Activated T-cell treated with anti-CD3 and anti-CD28 coated beads for 24 hours (primary cell): ENCODE measurements at regions not wholly inside any gene's neighbourhood (a gene's known extent, or its start where the extent isn't known, plus 50 kb on each side); places are given as distances from the start of the nearest gene placed in this dataset.
"Not testable (repeated sequence)": the region's sequence is repeated elsewhere in the genome, so short reads cannot be mapped to it uniquely, and the experiment has no call there.

Experiments
- DNase-seq: peaks from one replicate; pipeline ENCODE4 v3.0.0-alpha.2; 2020; ENCODE audit warnings: low read depth

DNA sequence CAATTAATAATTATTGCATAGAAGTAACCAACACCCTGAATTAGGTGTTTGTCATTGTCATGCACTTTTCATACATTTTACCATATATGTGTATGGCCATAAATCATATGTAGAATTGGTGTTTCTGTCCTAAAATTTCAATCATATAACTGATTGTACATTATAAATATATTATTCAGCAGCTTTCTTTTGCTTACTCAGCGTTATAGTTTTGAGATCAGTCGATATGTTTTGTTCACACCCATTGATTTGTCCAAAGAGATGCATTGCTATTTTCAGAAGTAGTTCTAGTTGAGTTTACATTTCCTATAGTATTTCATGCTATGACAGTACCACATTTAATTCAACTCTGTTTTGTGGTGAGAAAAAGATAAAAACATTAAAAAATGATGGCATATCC is 50.5 kb upstream of the PARP4 start:
- DNase-seq: no peak

- DNase-seq: not testable (repeated sequence)
Observed at GRCh38 chr13:24563971-24564370, 51.4 kb upstream of the PARP4 start.

DNA sequence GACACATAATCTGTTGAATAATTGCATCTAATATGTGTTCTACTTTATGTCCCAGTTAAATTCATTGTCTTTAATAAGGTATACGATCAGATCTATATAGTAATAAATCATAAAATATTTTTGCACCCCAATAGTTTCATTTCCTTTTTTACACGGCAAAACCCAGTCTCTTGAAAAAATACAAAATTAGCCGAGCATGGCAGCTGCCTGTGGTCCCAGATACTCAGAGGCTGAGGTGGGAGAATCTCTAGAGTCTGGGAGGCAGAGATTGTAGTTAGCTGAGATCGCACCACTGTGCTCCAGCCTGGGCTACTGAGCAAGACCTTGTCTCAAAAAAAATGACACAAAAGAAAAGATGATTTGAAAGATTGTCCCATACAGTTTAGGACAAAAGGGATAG is 52.3 kb upstream of the PARP4 start:
- DNase-seq: no peak

DNA sequence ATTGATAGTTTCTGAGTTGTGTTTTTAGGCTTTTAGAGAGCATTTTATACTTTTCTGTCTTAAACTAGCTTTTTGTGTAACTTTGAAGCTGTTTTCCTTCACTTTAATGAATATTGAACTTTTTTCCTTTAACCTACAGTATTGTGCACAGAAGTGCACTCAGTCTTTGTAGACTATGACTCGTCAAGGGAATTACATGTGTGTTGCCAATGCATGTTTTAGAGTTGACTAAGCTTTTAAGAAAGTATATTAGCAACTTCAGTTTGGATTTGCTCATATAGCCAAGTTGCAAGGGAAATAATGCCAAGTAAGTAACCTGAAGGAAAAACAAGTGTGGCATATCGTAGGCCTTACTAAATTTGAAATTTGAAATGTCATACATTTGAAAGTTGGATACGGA is 55.0 kb upstream of the PARP4 start:
- DNase-seq: not testable (repeated sequence)

DNA sequence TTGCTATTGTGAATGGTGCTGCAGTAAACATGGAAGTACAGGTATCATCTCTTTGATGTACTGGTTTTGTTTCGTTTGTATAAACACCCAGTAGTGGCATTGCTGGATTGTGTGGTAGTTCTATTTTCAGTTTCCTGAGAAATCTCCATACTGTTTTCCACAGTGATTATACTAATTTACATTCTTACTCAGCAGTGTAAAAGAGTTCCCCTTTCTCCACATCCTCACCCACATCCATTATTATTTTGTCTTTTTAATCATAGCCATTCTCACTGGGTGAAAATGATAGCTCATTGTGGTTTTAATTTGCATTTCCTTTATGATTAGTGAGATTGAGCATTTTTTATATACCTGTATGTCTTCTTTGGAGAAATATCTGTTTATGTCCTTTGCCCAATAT is 62.3 kb upstream of the PARP4 start:
- DNase-seq: no peak

- not testable (repeated sequence) for DNase-seq
Observed at GRCh38 chr13:24580315-24580714, 67.7 kb upstream of the PARP4 start.

DNA sequence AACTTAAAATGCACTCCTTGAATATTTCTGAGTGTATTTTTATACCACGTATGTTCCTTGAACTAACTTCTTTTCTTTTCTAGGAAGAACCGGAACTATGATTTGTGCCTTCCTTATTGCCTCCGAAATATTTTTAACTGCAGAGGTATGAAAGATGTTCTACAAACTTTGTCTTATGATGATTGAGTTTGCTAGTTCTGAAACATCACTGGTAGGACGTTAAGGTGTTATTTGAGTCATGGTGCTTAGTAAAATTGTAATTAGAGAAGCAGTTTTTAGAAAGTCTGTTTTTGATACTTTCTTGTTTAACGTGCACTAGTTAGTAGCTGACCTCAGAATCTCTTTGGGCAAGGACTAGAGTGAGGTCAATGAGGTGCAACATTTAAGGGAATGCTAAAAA is 69.0 kb upstream of the PARP4 start:
- not testable (repeated sequence) for DNase-seq

DNA sequence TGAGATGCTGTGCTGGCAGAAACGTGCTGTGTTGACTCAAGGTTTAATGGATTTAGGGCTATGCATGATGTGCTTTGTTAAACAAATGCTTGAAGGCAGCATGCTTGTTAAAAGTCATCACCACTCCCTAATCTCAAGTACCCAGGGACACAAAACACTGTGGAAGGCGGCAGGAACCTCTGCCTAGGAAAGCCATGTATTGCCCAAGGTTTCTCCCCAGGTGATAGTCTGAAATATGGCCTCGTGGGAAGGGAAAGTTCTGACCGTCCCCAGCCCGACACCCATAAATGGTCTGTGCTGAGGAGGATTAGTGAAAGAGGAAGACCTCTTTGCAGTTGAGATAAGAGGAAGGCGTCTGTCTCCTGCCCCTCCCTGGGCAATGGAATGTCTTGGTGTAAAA is 79.1 kb upstream of the PARP4 start:
- not testable (repeated sequence) for DNase-seq

- not testable (repeated sequence) for DNase-seq
Observed at GRCh38 chr13:24597906-24598670, 82.1 kb upstream of the ATP12A start.

GRCh38 chr13:24599019-24599791 is 81.0 kb upstream of the ATP12A start:
- not testable (repeated sequence) for DNase-seq

DNA sequence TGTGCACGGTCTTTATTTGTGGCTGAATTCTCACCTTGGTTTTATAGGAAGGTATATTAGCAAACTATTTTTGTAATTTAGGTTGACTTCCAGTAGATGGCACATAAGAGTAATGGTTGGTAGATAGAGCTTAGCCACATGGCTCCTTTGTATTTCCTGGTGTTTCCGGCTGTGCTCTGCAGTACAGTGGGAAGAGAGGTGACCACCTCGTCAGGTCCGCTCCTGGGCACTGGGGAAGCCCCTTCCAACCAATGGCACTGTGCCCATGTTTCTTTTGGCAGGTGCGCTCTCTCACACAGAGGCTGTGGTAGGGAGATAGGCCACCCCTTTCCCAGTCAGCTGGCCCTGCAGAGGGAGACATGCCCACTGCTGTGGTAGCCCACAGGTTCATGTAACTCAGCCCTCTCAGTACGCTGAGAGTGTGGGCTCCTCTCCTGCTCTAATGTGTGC is 74.3 kb upstream of the ATP12A start:
- DNase-seq: no peak

- DNase-seq: no peak
Observed at GRCh38 chr13:24606486-24607170, 73.6 kb upstream of the ATP12A start.

- no peak for DNase-seq
Observed at GRCh38 chr13:24610956-24611355, 69.3 kb upstream of the ATP12A start.

DNA sequence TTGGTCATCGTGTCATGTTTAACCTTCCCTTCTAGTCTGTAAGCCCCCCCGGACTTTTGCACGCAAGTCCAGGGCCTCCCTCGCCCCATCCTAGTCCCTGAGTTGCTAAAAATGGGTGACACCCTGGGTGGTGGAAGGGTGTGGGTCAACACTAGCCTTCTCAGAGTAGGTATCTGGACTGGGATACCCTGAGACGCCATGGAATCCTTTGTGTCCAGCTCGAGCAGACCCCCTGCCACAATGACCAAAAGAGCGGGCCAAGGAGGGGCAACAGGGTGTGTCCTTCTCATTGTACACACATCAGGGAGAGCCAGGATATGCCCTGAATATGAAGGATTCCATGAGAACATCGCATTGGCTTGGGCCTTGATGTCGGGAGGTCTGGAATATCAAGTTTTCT is 67.5 kb upstream of the ATP12A start:
- no peak for DNase-seq

DNA sequence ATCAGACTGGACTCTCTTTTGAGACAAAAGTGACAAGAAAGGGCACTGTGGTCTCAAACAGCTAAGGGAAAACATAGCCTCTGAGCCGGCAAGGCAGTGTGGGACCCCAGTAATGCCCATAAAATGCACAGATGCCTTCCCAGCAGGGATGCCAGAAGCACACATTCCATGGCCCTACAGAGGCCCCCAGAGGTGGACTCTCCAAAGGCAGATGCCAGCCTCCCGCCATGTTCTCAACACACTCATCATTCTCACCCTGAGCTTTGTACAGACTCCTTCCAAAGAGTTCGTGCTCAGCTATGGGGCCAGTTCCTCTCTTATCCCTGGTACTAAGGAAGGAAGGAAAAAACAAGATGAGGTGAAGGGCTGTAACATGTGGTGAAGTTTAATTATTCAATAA is 67.1 kb upstream of the ATP12A start:
- no peak for DNase-seq

DNA sequence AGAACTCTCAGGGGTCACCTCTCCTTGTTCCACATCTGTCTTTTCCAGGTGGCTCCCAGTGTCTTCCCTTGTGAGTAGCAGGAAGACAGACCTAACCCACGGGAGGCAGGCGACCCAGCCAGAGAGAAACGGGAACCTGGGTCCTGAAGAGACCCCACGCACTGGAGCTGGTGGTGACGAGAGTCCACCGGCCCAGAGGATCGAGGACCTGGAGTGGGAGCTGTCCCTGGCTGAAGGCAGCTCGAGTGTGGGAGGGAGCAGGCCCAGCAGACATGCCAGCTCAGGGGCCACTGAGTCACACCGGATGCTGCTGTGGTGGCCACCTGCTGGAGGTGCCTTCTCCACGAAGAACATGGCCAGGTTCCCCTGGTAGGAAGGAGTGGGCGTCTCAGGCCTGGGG is 66.5 kb upstream of the ATP12A start:
- DNase-seq: no peak

DNA sequence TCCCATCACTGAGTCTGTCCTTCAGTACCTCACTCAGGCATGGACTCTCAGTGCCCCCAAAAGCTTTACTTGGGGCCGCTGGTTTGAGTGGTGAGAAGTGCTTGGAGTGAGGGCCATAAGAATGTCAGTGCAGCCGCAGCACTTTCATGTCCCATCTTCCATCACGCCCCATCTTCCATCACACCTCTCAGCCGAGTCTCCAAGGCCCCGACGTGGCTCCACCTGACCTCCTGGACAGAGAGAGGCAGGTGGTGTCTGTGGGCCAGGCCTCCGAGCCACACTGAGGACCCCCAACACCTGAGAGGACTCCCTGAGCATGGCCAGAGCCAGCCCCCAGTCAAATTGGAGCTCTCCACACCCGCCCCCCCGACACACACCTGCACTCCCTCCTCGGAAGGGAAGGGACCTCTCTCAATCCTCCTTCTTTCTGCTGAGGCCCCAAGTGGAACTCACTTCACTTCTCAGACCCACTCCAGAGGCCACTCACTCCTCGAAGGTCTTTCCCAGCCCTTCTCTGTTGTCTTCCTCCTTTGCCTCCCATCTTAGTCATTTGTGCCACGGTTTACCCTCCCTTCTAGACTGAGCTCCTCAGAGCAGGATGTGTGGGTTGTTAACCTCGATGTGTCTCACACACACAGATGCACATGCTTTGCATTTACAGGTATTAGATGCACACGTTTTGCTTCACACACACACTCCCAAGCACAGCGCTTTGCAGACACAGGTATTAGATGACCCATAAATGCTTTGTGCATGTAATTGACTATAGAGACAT is 65.7 kb upstream of the ATP12A start:
- DNase-seq: no peak

GRCh38 chr13:24615114-24615513 is 65.1 kb upstream of the ATP12A start:
- no peak for DNase-seq

DNA sequence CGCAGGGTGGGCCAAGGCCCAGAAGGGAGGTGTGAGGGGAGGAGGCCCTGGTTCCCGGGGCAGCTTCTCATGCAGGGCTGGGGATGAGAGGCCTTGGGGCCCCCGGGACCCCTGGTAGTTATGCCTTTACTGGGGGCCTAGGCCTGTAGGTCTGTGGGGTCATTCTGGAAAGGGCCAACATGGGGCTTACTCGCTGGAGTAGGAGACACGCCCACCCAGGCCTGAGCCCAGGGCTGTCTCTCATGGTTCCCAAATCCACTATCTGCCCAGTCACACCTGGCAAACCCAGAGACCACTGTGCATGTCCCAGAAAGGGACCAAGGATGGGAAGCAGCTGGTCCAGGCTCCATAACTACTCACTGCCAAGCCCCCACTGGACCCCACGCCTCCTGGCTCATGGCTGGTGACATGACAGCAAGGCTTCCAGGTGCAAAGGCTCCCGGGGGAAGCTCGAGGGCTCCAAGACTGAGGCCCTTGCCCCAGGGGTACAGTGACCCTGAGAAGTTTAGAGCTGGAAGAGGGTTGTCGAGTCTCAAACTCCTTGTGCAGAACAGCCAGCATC is 64.2 kb upstream of the ATP12A start:
- DNase-seq: no peak

DNA sequence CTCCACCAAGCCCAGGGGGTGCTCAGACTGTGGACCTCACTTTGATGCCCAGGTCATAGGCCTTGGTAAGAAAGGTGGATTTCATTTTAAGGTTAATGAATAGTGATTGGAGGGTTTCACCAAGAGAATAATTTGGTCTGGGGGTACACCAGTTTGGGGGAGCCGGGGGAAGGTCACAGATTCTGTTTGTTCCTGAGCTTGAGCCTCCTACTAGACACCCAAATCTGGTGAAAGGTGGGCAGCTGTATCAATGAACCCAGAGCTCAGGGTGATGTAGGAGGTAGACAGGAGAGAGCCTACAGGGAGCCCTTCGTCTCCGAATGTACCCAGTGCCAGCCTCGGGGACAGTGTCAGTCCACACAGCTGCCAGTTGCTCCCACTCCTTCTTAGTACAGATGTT is 63.7 kb upstream of the ATP12A start:
- no peak for DNase-seq

DNA sequence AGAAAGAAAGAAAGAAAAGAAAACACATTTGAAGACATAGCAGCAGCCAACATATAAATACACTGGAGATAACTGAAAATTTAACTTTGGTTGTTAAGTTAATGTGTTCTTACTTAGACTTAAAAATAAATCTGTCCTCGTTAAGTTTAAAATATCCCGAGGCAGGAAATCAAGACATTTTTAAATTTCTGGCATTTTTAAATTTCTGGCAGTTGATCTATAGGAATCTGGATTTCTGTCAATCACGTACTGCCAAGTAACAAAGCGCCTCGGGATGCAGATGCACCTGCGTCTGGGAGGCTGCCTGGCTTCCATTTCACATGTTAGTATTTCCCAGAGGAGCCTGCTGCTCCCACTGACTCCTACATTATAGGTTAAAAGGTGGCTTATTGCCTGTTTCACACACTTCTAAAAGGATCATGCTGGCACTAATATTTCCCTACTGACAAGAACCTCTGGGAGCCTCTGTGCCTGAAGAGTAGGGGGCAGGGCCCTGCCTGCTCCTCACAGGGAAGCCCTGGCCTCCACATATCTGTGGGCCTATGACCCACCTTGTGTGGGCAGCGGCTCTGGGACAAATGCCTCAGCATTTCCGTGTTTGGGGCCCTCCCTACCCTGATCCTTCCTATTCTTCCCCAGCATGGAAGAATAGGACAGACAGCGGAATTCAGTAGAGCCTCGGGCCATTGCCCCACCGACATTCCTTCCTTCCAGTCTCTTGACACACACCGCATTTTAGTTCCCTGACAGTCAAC is 62.8 kb upstream of the ATP12A start:
- no peak for DNase-seq
